ENCODE measurements at regions not wholly inside any gene's neighbourhood (a gene's known extent, or its start where the extent isn't known, plus 50 kb on each side); places are given as distances from the start of the nearest gene placed in this dataset.

- Histone ChIP-seq H3K4me2 (ENCODE audit: low read length) (no peak overlapping the region), H3K4me3 (ENCODE audit: low read length) (no peak overlapping the region), H3K9ac (ENCODE audit: low read depth, low read length) (no peak overlapping the region), H3K9me3 (replicated peaks; ENCODE audit: low read length) (no peaks in the 10 kb centered on the region), H3K4me1 (ENCODE audit: control insufficient read depth, insufficient read depth, low read length) (no peaks in the 10 kb centered on the region), H3K27me3 (ENCODE audit: control insufficient read depth, insufficient read depth, low read length) (no peaks in the 10 kb centered on the region), H3K36me3 (ENCODE audit: insufficient read depth, low read length) (no peaks in the 10 kb centered on the region)
Measured at GRCh38 chr1:239322369-239322768, 64.0 kb upstream of the CHRM3 start.

- no peaks in the 10 kb centered on the region for H3K4me1 ChIP-seq (ENCODE audit: control insufficient read depth, insufficient read depth, low read length)
- H3K4me2 ChIP-seq (ENCODE audit: low read length) = no peak overlapping the region
- no peaks in the 10 kb centered on the region for H3K27me3 ChIP-seq (ENCODE audit: control insufficient read depth, insufficient read depth, low read length)
- H3K9ac ChIP-seq (ENCODE audit: low read depth, low read length) = no peak overlapping the region
- no peaks in the 10 kb centered on the region for H3K36me3 ChIP-seq (ENCODE audit: insufficient read depth, low read length)
- H3K4me3 ChIP-seq (ENCODE audit: low read length) = no peak overlapping the region
- no peaks in the 10 kb centered on the region for H3K9me3 ChIP-seq (replicated peaks; ENCODE audit: low read length)
Measured at GRCh38 chr1:239321877-239322276, 64.5 kb upstream of the CHRM3 start.

GRCh38 chr1:239317948-239318347, 68.4 kb upstream of the CHRM3 start:
- Histone ChIP-seq H3K36me3 (ENCODE audit: insufficient read depth, low read length) (no peaks in the 10 kb centered on the region), H3K4me2 (ENCODE audit: low read length) (no peak overlapping the region), H3K4me3 (ENCODE audit: low read length) (no peak overlapping the region), H3K4me1 (ENCODE audit: control insufficient read depth, insufficient read depth, low read length) (no peaks in the 10 kb centered on the region), H3K27me3 (ENCODE audit: control insufficient read depth, insufficient read depth, low read length) (no peaks in the 10 kb centered on the region), H3K9ac (ENCODE audit: low read depth, low read length) (no peak overlapping the region), H3K9me3 (replicated peaks; ENCODE audit: low read length) (no peaks in the 10 kb centered on the region)

GRCh38 chr1:239315631-239316217, 70.6 kb upstream of the CHRM3 start:
- no peak overlapping the region for H3K4me2 ChIP-seq (ENCODE audit: low read length)
- no peaks in the 10 kb centered on the region for H3K36me3 ChIP-seq (ENCODE audit: insufficient read depth, low read length)
- H3K9me3 ChIP-seq (replicated peaks; ENCODE audit: low read length) = peaks cover 5% of the 10 kb centered on the region
- no peak overlapping the region for H3K4me3 ChIP-seq (ENCODE audit: low read length)
- no peaks in the 10 kb centered on the region for H3K27me3 ChIP-seq (ENCODE audit: control insufficient read depth, insufficient read depth, low read length)
- H3K4me1 ChIP-seq (ENCODE audit: control insufficient read depth, insufficient read depth, low read length) = no peaks in the 10 kb centered on the region
- no peak overlapping the region for H3K9ac ChIP-seq (ENCODE audit: low read depth, low read length)

- Histone ChIP-seq H3K4me1 (ENCODE audit: control insufficient read depth, insufficient read depth, low read length) (no peaks in the 10 kb centered on the region), H3K36me3 (ENCODE audit: insufficient read depth, low read length) (no peaks in the 10 kb centered on the region), H3K4me2 (ENCODE audit: low read length) (no peak overlapping the region), H3K9me3 (replicated peaks; ENCODE audit: low read length) (peaks cover 14% of the 10 kb centered on the region), H3K9ac (ENCODE audit: low read depth, low read length) (no peak overlapping the region), H3K27me3 (ENCODE audit: control insufficient read depth, insufficient read depth, low read length) (no peaks in the 10 kb centered on the region), H3K4me3 (ENCODE audit: low read length) (no peak overlapping the region)
Measured at GRCh38 chr1:239311331-239311730, 75.0 kb upstream of the CHRM3 start.

GRCh38 chr1:239308701-239309333, 77.6 kb upstream of the CHRM3 start:
- no peak overlapping the region for H3K4me2 ChIP-seq (ENCODE audit: low read length)
- H3K27me3 ChIP-seq (ENCODE audit: control insufficient read depth, insufficient read depth, low read length) = no peaks in the 10 kb centered on the region
- no peaks in the 10 kb centered on the region for H3K4me1 ChIP-seq (ENCODE audit: control insufficient read depth, insufficient read depth, low read length)
- no peak overlapping the region for H3K9ac ChIP-seq (ENCODE audit: low read depth, low read length)
- H3K9me3 ChIP-seq (replicated peaks; ENCODE audit: low read length) = peaks cover 14% of the 10 kb centered on the region
- H3K4me3 ChIP-seq (ENCODE audit: low read length) = no peak overlapping the region
- H3K36me3 ChIP-seq (ENCODE audit: insufficient read depth, low read length) = no peaks in the 10 kb centered on the region

- Histone ChIP-seq H3K4me3 (ENCODE audit: low read length) (no peak overlapping the region), H3K27me3 (ENCODE audit: control insufficient read depth, insufficient read depth, low read length) (no peaks in the 10 kb centered on the region), H3K9ac (ENCODE audit: low read depth, low read length) (no peak overlapping the region), H3K4me1 (ENCODE audit: control insufficient read depth, insufficient read depth, low read length) (no peaks in the 10 kb centered on the region), H3K4me2 (ENCODE audit: low read length) (no peak overlapping the region), H3K9me3 (replicated peaks; ENCODE audit: low read length) (peaks cover 14% of the 10 kb centered on the region), H3K36me3 (ENCODE audit: insufficient read depth, low read length) (no peaks in the 10 kb centered on the region)
Measured at GRCh38 chr1:239307886-239308285, 78.5 kb upstream of the CHRM3 start.

GRCh38 chr1:239306426-239306825, 79.9 kb upstream of the CHRM3 start:
- no peak overlapping the region for H3K4me2 ChIP-seq (ENCODE audit: low read length)
- H3K4me3 ChIP-seq (ENCODE audit: low read length) = no peak overlapping the region
- no peaks in the 10 kb centered on the region for H3K4me1 ChIP-seq (ENCODE audit: control insufficient read depth, insufficient read depth, low read length)
- H3K36me3 ChIP-seq (ENCODE audit: insufficient read depth, low read length) = no peaks in the 10 kb centered on the region
- H3K9ac ChIP-seq (ENCODE audit: low read depth, low read length) = no peak overlapping the region
- H3K27me3 ChIP-seq (ENCODE audit: control insufficient read depth, insufficient read depth, low read length) = no peaks in the 10 kb centered on the region
- H3K9me3 ChIP-seq (replicated peaks; ENCODE audit: low read length) = peaks cover 12% of the 10 kb centered on the region

- Histone ChIP-seq H3K4me3 (ENCODE audit: low read length) (no peak overlapping the region), H3K4me2 (ENCODE audit: low read length) (no peak overlapping the region), H3K4me1 (ENCODE audit: control insufficient read depth, insufficient read depth, low read length) (no peaks in the 10 kb centered on the region), H3K9me3 (replicated peaks; ENCODE audit: low read length) (no peaks in the 10 kb centered on the region), H3K9ac (ENCODE audit: low read depth, low read length) (no peak overlapping the region), H3K27me3 (ENCODE audit: control insufficient read depth, insufficient read depth, low read length) (no peaks in the 10 kb centered on the region), H3K36me3 (ENCODE audit: insufficient read depth, low read length) (no peaks in the 10 kb centered on the region)
Measured at GRCh38 chr1:239303289-239303688, 83.1 kb upstream of the CHRM3 start.

- Histone ChIP-seq H3K36me3 (ENCODE audit: insufficient read depth, low read length) (no peaks in the 10 kb centered on the region), H3K4me2 (ENCODE audit: low read length) (no peak overlapping the region), H3K4me1 (ENCODE audit: control insufficient read depth, insufficient read depth, low read length) (no peaks in the 10 kb centered on the region), H3K27me3 (ENCODE audit: control insufficient read depth, insufficient read depth, low read length) (no peaks in the 10 kb centered on the region), H3K9me3 (replicated peaks; ENCODE audit: low read length) (no peaks in the 10 kb centered on the region), H3K9ac (ENCODE audit: low read depth, low read length) (no peak overlapping the region), H3K4me3 (ENCODE audit: low read length) (no peak overlapping the region)
Measured at GRCh38 chr1:239302696-239303095, 83.7 kb upstream of the CHRM3 start.

GRCh38 chr1:239301251-239301650, 85.1 kb upstream of the CHRM3 start:
- H3K9me3 ChIP-seq (replicated peaks; ENCODE audit: low read length) = peaks cover 4% of the 10 kb centered on the region
- no peaks in the 10 kb centered on the region for H3K27me3 ChIP-seq (ENCODE audit: control insufficient read depth, insufficient read depth, low read length)
- no peak overlapping the region for H3K9ac ChIP-seq (ENCODE audit: low read depth, low read length)
- H3K4me2 ChIP-seq (ENCODE audit: low read length) = no peak overlapping the region
- no peaks in the 10 kb centered on the region for H3K36me3 ChIP-seq (ENCODE audit: insufficient read depth, low read length)
- no peak overlapping the region for H3K4me3 ChIP-seq (ENCODE audit: low read length)
- H3K4me1 ChIP-seq (ENCODE audit: control insufficient read depth, insufficient read depth, low read length) = no peaks in the 10 kb centered on the region

- no peaks in the 10 kb centered on the region for H3K27me3 ChIP-seq (ENCODE audit: control insufficient read depth, insufficient read depth, low read length)
- H3K36me3 ChIP-seq (ENCODE audit: insufficient read depth, low read length) = no peaks in the 10 kb centered on the region
- no peaks in the 10 kb centered on the region for H3K4me1 ChIP-seq (ENCODE audit: control insufficient read depth, insufficient read depth, low read length)
Measured at GRCh38 chr1:239297910-239298309, 88.5 kb upstream of the CHRM3 start.

More at GRCh38 chr1:239297910-239298309, 88.5 kb upstream of the CHRM3 start:
- no peak overlapping the region for H3K4me2 ChIP-seq (ENCODE audit: low read length)
- H3K4me3 ChIP-seq (ENCODE audit: low read length) = no peak overlapping the region
- H3K9me3 ChIP-seq (replicated peaks; ENCODE audit: low read length) = peaks cover 11% of the 10 kb centered on the region
- no peak overlapping the region for H3K9ac ChIP-seq (ENCODE audit: low read depth, low read length)
